VCaP (cell line): ENCODE measurements at regions not wholly inside any gene's neighbourhood (a gene's known extent, or its start where the extent isn't known, plus 50 kb on each side); places are given as distances from the start of the nearest gene placed in this dataset.
A peak's percentile ranks its signal among the peaks of the same experiment; 100 is the strongest.

ENCODE experiments used
- H3K27ac ChIP-seq: fragments of 450-650 bp; 2 replicates; pipeline ENCODE4 v1.5.1; 2017
- TF ChIP-seq, protein P1 (sequence below): fragments of 450-650 bp; conservative IDR thresholded peaks from 2 replicates; pipeline ENCODE4 v1.5.1; 2017; ENCODE audit warnings: mild to moderate bottlenecking, moderate library complexity

DNA sequence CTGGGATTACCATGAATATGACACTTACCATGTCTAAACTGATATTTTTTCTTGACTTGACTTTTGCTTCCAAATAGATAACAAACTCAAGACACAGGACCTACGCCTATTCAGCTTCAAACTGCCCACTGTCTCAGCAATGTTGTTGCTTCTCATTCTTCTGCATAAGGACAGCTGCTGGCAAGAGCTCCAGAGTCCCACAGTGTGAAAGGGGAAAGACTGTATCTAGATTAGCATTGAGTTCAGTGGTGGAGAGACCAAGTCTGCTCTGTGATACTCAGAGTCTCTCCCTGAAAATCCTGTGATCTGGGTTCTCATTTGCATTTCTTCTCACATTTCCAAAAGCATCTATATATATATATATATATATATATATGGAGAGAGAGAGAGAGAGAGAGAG is 247.9 kb upstream of the NT5C1B start:
- H3K27ac ChIP-seq: no peak overlapping the region

DNA sequence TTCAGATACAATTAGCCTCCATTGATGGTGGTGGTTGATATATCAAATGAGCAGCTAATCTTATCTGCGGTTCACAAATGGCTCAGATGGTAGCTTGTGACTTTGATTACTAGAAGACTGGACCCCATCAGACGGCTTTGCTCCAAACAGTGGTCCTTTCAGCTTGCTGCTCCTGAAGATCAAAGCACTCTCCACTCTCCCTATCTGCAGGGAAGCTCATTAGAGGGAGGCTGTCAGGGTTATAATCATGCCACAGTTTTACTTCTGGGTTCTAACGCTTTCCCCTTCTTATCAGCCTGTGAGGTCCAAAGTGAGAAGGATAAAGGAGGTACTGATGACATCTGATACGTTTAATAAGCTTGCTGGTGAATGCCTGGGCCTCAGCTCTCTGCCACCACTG is 247.1 kb upstream of the NT5C1B start:
- H3K27ac ChIP-seq: no peak overlapping the region
- TF ChIP-seq, protein P1, sequence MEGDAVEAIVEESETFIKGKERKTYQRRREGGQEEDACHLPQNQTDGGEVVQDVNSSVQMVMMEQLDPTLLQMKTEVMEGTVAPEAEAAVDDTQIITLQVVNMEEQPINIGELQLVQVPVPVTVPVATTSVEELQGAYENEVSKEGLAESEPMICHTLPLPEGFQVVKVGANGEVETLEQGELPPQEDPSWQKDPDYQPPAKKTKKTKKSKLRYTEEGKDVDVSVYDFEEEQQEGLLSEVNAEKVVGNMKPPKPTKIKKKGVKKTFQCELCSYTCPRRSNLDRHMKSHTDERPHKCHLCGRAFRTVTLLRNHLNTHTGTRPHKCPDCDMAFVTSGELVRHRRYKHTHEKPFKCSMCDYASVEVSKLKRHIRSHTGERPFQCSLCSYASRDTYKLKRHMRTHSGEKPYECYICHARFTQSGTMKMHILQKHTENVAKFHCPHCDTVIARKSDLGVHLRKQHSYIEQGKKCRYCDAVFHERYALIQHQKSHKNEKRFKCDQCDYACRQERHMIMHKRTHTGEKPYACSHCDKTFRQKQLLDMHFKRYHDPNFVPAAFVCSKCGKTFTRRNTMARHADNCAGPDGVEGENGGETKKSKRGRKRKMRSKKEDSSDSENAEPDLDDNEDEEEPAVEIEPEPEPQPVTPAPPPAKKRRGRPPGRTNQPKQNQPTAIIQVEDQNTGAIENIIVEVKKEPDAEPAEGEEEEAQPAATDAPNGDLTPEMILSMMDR: no peak

More for the DNA sequence above, 247.9 kb upstream of the NT5C1B start:
- TF ChIP-seq, protein P1: no peak

DNA sequence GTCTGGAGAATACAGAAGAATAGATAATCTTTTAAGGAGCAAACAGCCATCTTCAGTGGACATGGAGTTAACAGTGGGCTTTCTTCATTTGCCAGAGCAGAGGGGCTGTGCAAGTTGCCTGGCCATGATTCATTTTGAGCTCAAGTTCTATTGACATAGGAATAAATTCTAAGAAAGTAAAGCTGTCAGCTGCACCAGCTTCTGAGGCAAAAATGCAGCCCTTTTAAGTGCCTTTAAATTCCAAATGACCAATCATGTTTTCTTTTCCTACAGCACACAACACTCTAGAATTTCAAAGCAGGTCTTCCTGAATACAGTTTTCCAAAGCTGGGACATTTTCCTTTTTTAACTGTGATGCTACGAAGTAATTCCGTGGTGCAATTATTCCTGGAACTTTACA is 246.4 kb upstream of the NT5C1B start:
- TF ChIP-seq, protein P1: no peak
- H3K27ac ChIP-seq: no peak overlapping the region

DNA sequence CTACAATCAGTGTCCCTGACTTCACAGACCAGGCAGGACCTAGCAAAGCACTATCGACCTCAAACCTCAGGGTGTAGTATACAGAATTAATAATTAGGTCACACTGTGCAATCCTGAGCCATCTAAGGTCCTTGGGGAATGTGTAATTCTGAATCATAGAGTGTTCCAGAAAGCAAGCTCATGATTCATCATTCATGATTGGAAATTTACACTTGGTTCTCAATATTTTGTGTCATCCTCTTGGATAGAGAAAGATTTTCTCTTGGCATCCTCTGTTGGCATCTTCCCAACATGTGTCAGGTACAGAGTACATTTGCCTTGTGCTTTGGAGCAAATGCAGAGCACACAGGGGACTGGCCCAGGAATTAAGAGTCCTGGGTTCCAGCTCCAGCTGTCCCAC is 245.0 kb upstream of the NT5C1B start:
- TF ChIP-seq, protein P1: no peak
- H3K27ac ChIP-seq: no peak overlapping the region

DNA sequence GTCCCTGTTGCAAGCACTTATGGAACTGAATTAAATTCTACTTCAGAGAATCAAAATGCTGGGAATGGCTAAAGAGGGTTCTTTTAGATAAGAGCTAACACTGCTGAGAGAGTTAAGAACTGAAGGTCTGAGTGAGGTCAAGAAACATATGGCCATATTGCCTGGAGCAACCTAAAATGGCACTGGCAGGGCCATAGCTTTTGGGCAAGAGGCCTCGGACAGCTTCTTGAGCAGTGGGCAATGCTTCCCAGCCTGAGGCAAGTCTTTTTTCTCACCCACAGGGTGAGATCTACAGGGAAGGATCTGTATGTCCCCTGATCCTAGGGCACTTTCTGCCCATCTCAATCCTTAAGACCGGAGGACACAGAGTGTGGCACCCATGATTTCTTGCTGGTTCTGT is 244.6 kb upstream of the NT5C1B start:
- no peak overlapping the region for H3K27ac ChIP-seq
- TF ChIP-seq, protein P1: no peak

DNA sequence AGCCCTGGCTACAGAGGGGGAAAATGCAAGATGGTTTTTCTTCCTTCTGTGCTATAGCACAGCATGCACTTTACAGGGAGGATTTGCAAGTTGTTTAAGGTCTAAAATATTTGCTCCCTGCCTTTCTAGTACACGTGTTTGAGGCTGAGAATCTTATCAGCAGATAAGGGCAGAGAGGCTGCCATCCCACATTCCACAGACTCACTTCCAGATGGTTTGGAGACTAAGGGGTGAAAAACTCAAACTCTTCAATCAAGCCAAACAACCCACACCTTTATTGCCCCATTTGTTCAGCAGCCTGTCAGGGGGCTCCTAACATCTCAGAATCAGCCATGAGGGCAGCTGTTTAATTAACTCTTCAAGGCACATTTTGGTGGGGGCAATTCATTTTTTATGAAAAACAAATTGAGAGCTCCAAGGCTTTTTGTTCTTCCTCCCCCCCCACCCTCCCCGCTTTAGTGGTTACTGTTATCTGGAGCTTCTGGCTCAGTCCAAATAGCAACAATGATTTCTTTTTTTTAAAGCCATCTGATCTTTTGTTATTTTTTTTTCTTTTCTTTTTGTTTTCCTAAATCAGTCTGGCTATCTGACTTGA is 242.6 kb upstream of the NT5C1B start:
- peak overlapping the region; percentile 72 for H3K27ac ChIP-seq
- TF ChIP-seq, protein P1: no peak

DNA sequence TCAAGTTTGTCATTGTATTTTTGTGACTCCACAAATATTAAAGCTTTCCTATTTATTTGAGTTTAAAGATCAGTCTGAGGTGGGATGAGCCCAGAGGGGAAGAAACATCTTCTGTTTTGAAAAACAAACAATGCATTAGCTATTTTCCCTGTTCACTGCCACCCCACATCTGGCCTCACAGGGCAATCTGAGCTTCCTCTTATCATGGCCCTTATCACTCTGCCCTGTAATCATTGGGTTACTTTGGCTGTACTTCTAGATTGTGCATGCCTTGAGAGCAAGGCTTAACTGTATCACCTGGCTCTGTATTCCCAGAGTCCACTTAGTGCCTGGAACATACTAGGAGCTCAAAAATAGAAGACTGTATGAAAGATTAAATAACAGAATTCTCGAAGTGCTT is 241.6 kb upstream of the NT5C1B start:
- TF ChIP-seq, protein P1: no peak
- peak overlapping the region; percentile 72 for H3K27ac ChIP-seq
